ENCODE measurements at regions not wholly inside any gene's neighbourhood (a gene's known extent, or its start where the extent isn't known, plus 50 kb on each side); places are given as distances from the start of the nearest gene placed in this dataset.

DNA sequence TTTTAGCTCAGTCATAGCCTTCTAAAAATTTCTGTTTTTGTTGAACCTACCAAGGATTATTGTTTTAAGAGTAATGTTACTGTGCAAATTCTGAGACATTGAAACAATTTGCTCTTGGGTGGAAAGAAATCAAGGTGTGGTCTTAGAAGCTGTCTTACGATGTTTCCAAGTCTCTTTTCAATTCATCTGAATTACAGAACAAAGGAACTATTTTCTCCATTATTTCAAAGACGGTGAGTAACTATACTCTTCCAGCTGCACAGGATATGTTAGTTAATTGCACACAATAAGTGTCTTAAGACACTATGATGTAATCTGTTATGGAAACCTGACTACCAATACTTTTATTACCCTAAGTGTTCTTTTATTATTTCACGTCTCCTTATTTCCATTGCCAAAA is 106.8 kb upstream of the POM121L12 start:
- no peaks in the 10 kb centered on the region for H3K4me1 ChIP-seq
- no peaks in the 10 kb centered on the region for H3K36me3 ChIP-seq (ENCODE audit: low read depth, missing control alignments)
- H3K4me3 ChIP-seq: no peak overlapping the region
- TF ChIP-seq, protein P1, sequence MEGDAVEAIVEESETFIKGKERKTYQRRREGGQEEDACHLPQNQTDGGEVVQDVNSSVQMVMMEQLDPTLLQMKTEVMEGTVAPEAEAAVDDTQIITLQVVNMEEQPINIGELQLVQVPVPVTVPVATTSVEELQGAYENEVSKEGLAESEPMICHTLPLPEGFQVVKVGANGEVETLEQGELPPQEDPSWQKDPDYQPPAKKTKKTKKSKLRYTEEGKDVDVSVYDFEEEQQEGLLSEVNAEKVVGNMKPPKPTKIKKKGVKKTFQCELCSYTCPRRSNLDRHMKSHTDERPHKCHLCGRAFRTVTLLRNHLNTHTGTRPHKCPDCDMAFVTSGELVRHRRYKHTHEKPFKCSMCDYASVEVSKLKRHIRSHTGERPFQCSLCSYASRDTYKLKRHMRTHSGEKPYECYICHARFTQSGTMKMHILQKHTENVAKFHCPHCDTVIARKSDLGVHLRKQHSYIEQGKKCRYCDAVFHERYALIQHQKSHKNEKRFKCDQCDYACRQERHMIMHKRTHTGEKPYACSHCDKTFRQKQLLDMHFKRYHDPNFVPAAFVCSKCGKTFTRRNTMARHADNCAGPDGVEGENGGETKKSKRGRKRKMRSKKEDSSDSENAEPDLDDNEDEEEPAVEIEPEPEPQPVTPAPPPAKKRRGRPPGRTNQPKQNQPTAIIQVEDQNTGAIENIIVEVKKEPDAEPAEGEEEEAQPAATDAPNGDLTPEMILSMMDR (IDR thresholded peaks at IDR 0.05): no peak
- TF ChIP-seq POLR2A (IDR thresholded peaks at IDR 0.05): no peak
- intact Hi-C loops (cut with DNase I; ENCODE audit: low total_unique reads): no loop called here
- DNase-seq: no peak
- no peak overlapping the region for H3K27ac ChIP-seq
- WGBS, 2 donors: 75 to 86% methylated on average over 3 of the region's 3 CpGs
- no peaks in the 10 kb centered on the region for H3K27me3 ChIP-seq
- H3K9me3 ChIP-seq: no peaks in the 10 kb centered on the region

DNA sequence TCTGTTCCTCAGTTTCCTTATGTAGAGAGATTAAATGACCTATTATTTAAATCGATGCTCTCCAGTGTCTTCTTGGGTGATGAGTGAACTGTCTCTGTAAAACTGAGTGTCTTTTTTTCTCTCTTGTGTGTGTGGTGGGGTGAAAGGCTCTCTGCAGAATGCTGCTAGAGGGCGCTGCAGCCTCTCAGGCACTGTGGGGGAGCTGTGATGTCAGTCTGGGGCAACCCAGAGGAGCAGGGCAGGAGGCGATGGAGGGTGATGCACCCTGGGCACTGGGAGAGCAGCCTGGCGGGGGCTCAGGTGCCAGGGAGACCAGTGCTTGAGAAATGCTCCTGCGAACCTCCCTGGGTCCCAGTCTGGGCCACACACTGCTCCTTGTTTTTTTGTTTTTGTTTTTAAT is 110.1 kb upstream of the POM121L12 start:
- no peaks in the 10 kb centered on the region for H3K9me3 ChIP-seq
- no peak overlapping the region for H3K4me3 ChIP-seq
- DNase-seq: no peak
- no peak overlapping the region for H3K27ac ChIP-seq
- TF ChIP-seq, protein P1 (IDR thresholded peaks at IDR 0.05): no peak
- no peak for TF ChIP-seq POLR2A (IDR thresholded peaks at IDR 0.05)
- no peaks in the 10 kb centered on the region for H3K36me3 ChIP-seq (ENCODE audit: low read depth, missing control alignments)
- intact Hi-C loops (cut with DNase I; ENCODE audit: low total_unique reads): no loop called here
- H3K27me3 ChIP-seq: no peaks in the 10 kb centered on the region
- WGBS, 2 donors: 91 to 95% methylated on average over 5 of the region's 5 CpGs
- no peaks in the 10 kb centered on the region for H3K4me1 ChIP-seq

DNA sequence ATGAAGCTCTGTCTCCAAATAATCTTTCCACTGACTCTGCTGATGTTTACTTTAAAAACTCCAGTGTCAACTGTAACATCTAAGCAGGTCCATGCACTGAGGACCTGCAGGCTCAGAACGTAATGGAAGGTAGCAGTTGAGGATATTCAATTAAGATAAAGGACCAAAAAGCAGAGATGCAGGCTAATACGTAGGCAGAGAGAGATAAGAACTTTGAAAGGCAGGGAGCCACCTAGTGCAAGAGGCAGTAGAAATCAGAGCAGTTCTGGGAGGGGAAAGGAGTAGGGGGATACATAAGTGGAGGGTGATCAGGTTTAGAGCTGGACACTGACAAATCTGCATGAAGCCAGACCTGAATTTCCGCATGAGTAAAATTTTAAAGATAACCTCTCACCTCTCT is 114.5 kb upstream of the POM121L12 start:
- H3K27ac ChIP-seq: no peak overlapping the region
- H3K9me3 ChIP-seq: no peaks in the 10 kb centered on the region
- H3K27me3 ChIP-seq: no peaks in the 10 kb centered on the region
- H3K4me3 ChIP-seq: no peak overlapping the region
- no peak for DNase-seq
- intact Hi-C loops (cut with DNase I; ENCODE audit: low total_unique reads): no loop called here
- H3K36me3 ChIP-seq (ENCODE audit: low read depth, missing control alignments): no peaks in the 10 kb centered on the region
- TF ChIP-seq POLR2A (IDR thresholded peaks at IDR 0.05): no peak
- TF ChIP-seq, protein P1 (IDR thresholded peaks at IDR 0.05): no peak
- 34 to 40% methylated on average over 3 of the region's 3 CpGs for WGBS, 2 donors
- H3K4me1 ChIP-seq: no peaks in the 10 kb centered on the region

GRCh38 chr7:52917982-52918578 is 117.4 kb upstream of the POM121L12 start:
- no peak overlapping the region for H3K27ac ChIP-seq

More at GRCh38 chr7:52917982-52918578, 117.4 kb upstream of the POM121L12 start:
- H3K9me3 ChIP-seq: no peaks in the 10 kb centered on the region
- intact Hi-C loops (cut with DNase I; ENCODE audit: low total_unique reads): no loop called here
- H3K27me3 ChIP-seq: no peaks in the 10 kb centered on the region
- no peaks in the 10 kb centered on the region for H3K4me1 ChIP-seq
- TF ChIP-seq, protein P1 (IDR thresholded peaks at IDR 0.05): peak in 1 of 3 experiments; percentile 27
- no peak for TF ChIP-seq POLR2A (IDR thresholded peaks at IDR 0.05)
- no peak overlapping the region for H3K4me3 ChIP-seq
- H3K36me3 ChIP-seq (ENCODE audit: low read depth, missing control alignments): no peaks in the 10 kb centered on the region
- 75% methylated on average over 7 of the region's 7 CpGs for WGBS, 2 donors
- peak; percentile 46 for DNase-seq

Measured in testis (tissue), 2 donors.